A549 (cell line): ENCODE measurements at regions not wholly inside any gene's neighbourhood (a gene's known extent, or its start where the extent isn't known, plus 50 kb on each side); places are given as distances from the start of the nearest gene placed in this dataset.

Source experiments
- ATAC-seq, 2 experiments: fragments of 200-7000 bp in 1 of 2; fragments of >200 bp in 1 of 2; cut with Nextera tagmentation in 1 of 2; cut with Tn5 transposase in 1 of 2; 3 replicates each; pipeline versions ENCODE4 v1.8.0 to v1.9.1; 2018 to 2020; ENCODE audit warnings: mild to moderate bottlenecking in 1 of 2, moderate library complexity in 1 of 2
- CTCF ChIA-PET: fragments of 300-600 bp; sonication (Branson Sonifier 250); formaldehyde crosslinking; extraction: SDS; loops from one replicate; lab custom pipeline; 2021; ENCODE audit warnings: antibody characterized with exemption, inconsistent platforms; lab: Yijun Ruan, JAX
- POLR2A ChIA-PET: fragments of 350-600 bp; formaldehyde crosslinking; extraction: SDS; loops from one replicate; lab custom pipeline; 2021; ENCODE audit warnings: antibody characterized with exemption, inconsistent platforms; lab: Yijun Ruan, JAX
- DNase-seq, 2 experiments: peaks; one replicate each; pipeline versions ENCODE4 v3.0.0 to v3.0.0-alpha.2; 2011 to 2016; ENCODE audit warnings: low read depth in 1 of 2, low spot score in 1 of 2
- FAIRE-seq: peaks from 2 replicates; lab custom pipeline; 2011; peaks lifted over from hg19 to GRCh38; lab: Jason Lieb, UNC
- H3K27ac ChIP-seq, 2 experiments: fragments of >200 bp; sonication (Bioruptor Twin); formaldehyde crosslinking; 3 replicates each; pipeline ENCODE4 v1.5.1; 2016 to 2017
- H3K4me1 ChIP-seq: fragments of >200 bp; sonication (Bioruptor Twin); formaldehyde crosslinking; 3 replicates; pipeline ENCODE4 v1.6.1; 2016
- H3K4me2 ChIP-seq: fragments of >200 bp; sonication (Bioruptor Twin); formaldehyde crosslinking; 3 replicates; pipeline ENCODE4 v1.6.1; 2016
- H3K4me3 ChIP-seq: fragments of >200 bp; sonication (Bioruptor Twin); formaldehyde crosslinking; 3 replicates; pipeline ENCODE4 v1.5.1; 2016
- H3K9me3 ChIP-seq: fragments of >200 bp; sonication (Bioruptor Twin); formaldehyde crosslinking; 3 replicates; pipeline ENCODE4 v1.6.1; 2016
- BHLHE40 ChIP-seq: IDR thresholded peaks from 2 replicates; pipeline ENCODE4 v1.6.1; 2012; ENCODE audit warnings: low read depth, low read length, inconsistent platforms
- CBX2 ChIP-seq: fragments of 200-600 bp; sonication (generic); IDR thresholded peaks from 2 replicates; pipeline ENCODE4 v1.6.1; 2016; ENCODE audit warnings: low read depth, mild to moderate bottlenecking, borderline replicate concordance
- CEBPB ChIP-seq, 2 experiments: fragments of >200 bp in 1 of 2; sonication (Bioruptor Twin) in 1 of 2; formaldehyde crosslinking in 1 of 2; IDR thresholded peaks; 2 replicates each; pipeline ENCODE4 v1.6.1; 2012 to 2016
- CHD2 ChIP-seq: fragments of 150-350 bp; IDR thresholded peaks from 2 replicates; pipeline ENCODE4 v1.6.1; 2014; ENCODE audit warnings: low read length; ENCODE audit not compliant: partially characterized antibody
- CHD4 ChIP-seq: fragments of 200-600 bp; sonication (generic); IDR thresholded peaks from 2 replicates; pipeline ENCODE4 v1.6.1; 2016; ENCODE audit warnings: antibody characterized with exemption, mild to moderate bottlenecking, borderline replicate concordance
- EHF ChIP-seq: fragments of 250-450 bp; sonication (Bioruptor Pico); IDR thresholded peaks from 2 replicates; pipeline ENCODE4 v1.5.0; 2020; ENCODE audit warnings: mild to moderate bottlenecking
- EHMT2 ChIP-seq: fragments of 200-600 bp; sonication (generic); IDR thresholded peaks from 2 replicates; pipeline ENCODE4 v1.6.1; 2016; ENCODE audit warnings: antibody characterized with exemption, low read depth, mild to moderate bottlenecking, moderate library complexity
- EP300 ChIP-seq, 2 experiments: fragments of >200 bp; sonication (Bioruptor Twin); formaldehyde crosslinking; IDR thresholded peaks; 2 replicates in 1 of 2; 3 replicates in 1 of 2; pipeline ENCODE4 v1.6.1; 2016 to 2017
- FOSL2 ChIP-seq, 2 experiments: fragments of 450-650 bp in 1 of 2; fragments of >200 bp in 1 of 2; sonication (Bioruptor Twin) in 1 of 2; formaldehyde crosslinking; IDR thresholded peaks; 2 replicates each; pipeline versions ENCODE4 v1.5.0 to v1.6.1; 2016 to 2020; ENCODE audit warnings: mild to moderate bottlenecking in 1 of 2, moderate library complexity in 1 of 2
- GATA3 ChIP-seq: IDR thresholded peaks from 2 replicates; pipeline ENCODE4 v1.6.1; 2012; ENCODE audit warnings: borderline replicate concordance
- HOXA7 ChIP-seq: fragments of 250-450 bp; sonication (Bioruptor Pico); IDR thresholded peaks from 2 replicates; pipeline ENCODE4 v1.5.0; 2020; ENCODE audit warnings: mild to moderate bottlenecking, moderate library complexity
- HOXB5 ChIP-seq: fragments of 250-450 bp; sonication (Bioruptor Pico); IDR thresholded peaks from 2 replicates; pipeline ENCODE4 v1.5.0; 2020; ENCODE audit warnings: mild to moderate bottlenecking, moderate library complexity
- JUNB ChIP-seq: fragments of >200 bp; sonication (Bioruptor Twin); formaldehyde crosslinking; IDR thresholded peaks from 2 replicates; pipeline ENCODE4 v1.6.1; 2016
- KDM5A ChIP-seq: fragments of 200-600 bp; sonication (generic); IDR thresholded peaks from 2 replicates; pipeline ENCODE4 v1.6.1; 2016; ENCODE audit warnings: antibody characterized with exemption, mild to moderate bottlenecking
- MAZ ChIP-seq: fragments of 150-350 bp; IDR thresholded peaks from 2 replicates; pipeline ENCODE4 v1.6.1; 2014; ENCODE audit warnings: antibody characterized with exemption, low read depth, low read length, borderline replicate concordance
- NR3C1 ChIP-seq: fragments of >200 bp; sonication (Bioruptor Twin); formaldehyde crosslinking; IDR thresholded peaks from 3 replicates; pipeline ENCODE4 v1.6.1; 2017
- PHF8 ChIP-seq: fragments of 200-600 bp; sonication (generic); IDR thresholded peaks from 2 replicates; pipeline ENCODE4 v1.6.1; 2016; ENCODE audit warnings: low read depth, mild to moderate bottlenecking, antibody characterized with exemption, moderate library complexity, borderline replicate concordance
- RCOR1 ChIP-seq: fragments of 150-350 bp; IDR thresholded peaks from 2 replicates; pipeline ENCODE4 v1.6.1; 2014; ENCODE audit warnings: antibody characterized with exemption, low read length, low read depth
- RFX5 ChIP-seq: fragments of 450-650 bp; IDR thresholded peaks from 2 replicates; pipeline ENCODE4 v1.7.1; 2014; ENCODE audit warnings: antibody characterized with exemption, mild to moderate bottlenecking, moderate library complexity
- RNF2 ChIP-seq: fragments of 200-600 bp; sonication (generic); IDR thresholded peaks from 2 replicates; pipeline ENCODE4 v1.6.1; 2016; ENCODE audit warnings: low read depth, mild to moderate bottlenecking, antibody characterized with exemption, moderate library complexity, borderline replicate concordance
- TP53 ChIP-seq: fragments of 250-450 bp; sonication (Bioruptor Pico); IDR thresholded peaks from 2 replicates; pipeline ENCODE4 v1.5.0; 2021; ENCODE audit warnings: mild to moderate bottlenecking, moderate library complexity
- ZC3H11A ChIP-seq: fragments of 450-650 bp; IDR thresholded peaks from 2 replicates; pipeline ENCODE4 v1.6.1; 2014; ENCODE audit warnings: antibody characterized with exemption, mild to moderate bottlenecking
- ZSCAN20 ChIP-seq: fragments of 250-450 bp; sonication (Bioruptor Pico); IDR thresholded peaks from 2 replicates; pipeline ENCODE4 v1.8.0; 2022; ENCODE audit warnings: mild to moderate bottlenecking, moderate library complexity
- WGBS: methylation state at CpG from one replicate; pipeline ENCODE4 v1.1.6; 2017; ENCODE audit errors: missing lambda C conversion rate; 5-methylcytosine and 5-hydroxymethylcytosine counted together
- TF ChIP-seq, protein P1 (sequence below): fragments of >200 bp; sonication (Bioruptor Twin); formaldehyde crosslinking; IDR thresholded peaks from 2 replicates; pipeline ENCODE4 v1.6.1; 2016
- TF ChIP-seq, protein P2 (sequence below): IDR thresholded peaks from 2 replicates; pipeline ENCODE4 v1.6.1; 2012
- TF ChIP-seq, protein P3 (sequence below): fragments of 150-350 bp; IDR thresholded peaks from 2 replicates; pipeline ENCODE4 v1.6.1; 2014; ENCODE audit warnings: low read depth, mild to moderate bottlenecking, low read length
- TF ChIP-seq, protein P4 (sequence below): fragments of 450-650 bp; IDR thresholded peaks from 2 replicates; pipeline ENCODE4 v1.6.1; 2014; ENCODE audit warnings: antibody characterized with exemption
- TF ChIP-seq, protein P5 (sequence below): fragments of 250-450 bp; sonication (Bioruptor Pico); IDR thresholded peaks from 2 replicates; pipeline ENCODE4 v1.5.0; 2021; ENCODE audit warnings: mild to moderate bottlenecking, moderate library complexity, borderline replicate concordance

DNA sequence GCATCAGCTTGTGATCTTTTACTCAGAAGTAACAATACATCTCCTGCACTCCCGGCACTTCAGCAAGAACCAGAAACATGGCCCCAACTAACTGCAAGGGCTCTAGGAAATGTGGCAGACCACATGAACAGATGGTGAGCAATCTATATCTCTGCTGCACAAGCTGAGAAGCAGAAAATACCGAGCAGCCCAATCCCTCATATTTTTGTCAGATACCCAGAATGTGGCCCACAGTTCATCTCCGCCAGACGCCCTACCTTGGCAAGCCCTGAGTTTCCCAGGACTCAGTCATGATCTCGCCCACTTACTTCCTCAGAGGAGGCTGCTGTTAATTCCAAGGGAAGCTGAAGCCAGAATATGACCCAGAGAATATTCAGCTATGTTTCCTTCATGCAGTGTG, 63.1 kb upstream of the PHACTR1 start:
- no peak for FAIRE-seq
- Histone ChIP-seq H3K4me1 (no peaks in the 10 kb centered on the region), H3K27ac (no peak overlapping the region), H3K9me3 (no peaks in the 10 kb centered on the region; the same call in 2 of the 3 replicates), H3K4me2 (no peak overlapping the region), H3K4me3 (no peak overlapping the region)
- ChIA-PET POLR2A (no interaction called here), CTCF (interaction anchor here (2.0 kb wide), 1 partner anchor 16 kb away, joined by 9 read pairs; no protein-coding TSS in a partner anchor)
- no peak for DNase-seq
- no peak for ATAC-seq
- TF ChIP-seq KDM5A, result no peak
- TF ChIP-seq JUNB, result no peak
- TF ChIP-seq MAZ, result no peak
- no peak for TF ChIP-seq HOXB5 (CRISPR knock-in tag)
- no peak for TF ChIP-seq EHMT2
- TF ChIP-seq TP53 (CRISPR knock-in tag), result no peak
- TF ChIP-seq RFX5, result no peak
- TF ChIP-seq EP300 (IDR thresholded peaks at IDR 0.05), result no peak
- no peak for TF ChIP-seq BHLHE40
- TF ChIP-seq, protein P1, sequence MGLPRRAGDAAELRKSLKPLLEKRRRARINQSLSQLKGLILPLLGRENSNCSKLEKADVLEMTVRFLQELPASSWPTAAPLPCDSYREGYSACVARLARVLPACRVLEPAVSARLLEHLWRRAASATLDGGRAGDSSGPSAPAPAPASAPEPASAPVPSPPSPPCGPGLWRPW, result no peak
- TF ChIP-seq, protein P2, sequence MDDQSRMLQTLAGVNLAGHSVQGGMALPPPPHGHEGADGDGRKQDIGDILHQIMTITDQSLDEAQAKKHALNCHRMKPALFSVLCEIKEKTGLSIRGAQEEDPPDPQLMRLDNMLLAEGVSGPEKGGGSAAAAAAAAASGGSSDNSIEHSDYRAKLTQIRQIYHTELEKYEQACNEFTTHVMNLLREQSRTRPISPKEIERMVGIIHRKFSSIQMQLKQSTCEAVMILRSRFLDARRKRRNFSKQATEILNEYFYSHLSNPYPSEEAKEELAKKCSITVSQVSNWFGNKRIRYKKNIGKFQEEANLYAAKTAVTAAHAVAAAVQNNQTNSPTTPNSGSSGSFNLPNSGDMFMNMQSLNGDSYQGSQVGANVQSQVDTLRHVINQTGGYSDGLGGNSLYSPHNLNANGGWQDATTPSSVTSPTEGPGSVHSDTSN, result no peak
- TF ChIP-seq, protein P3, sequence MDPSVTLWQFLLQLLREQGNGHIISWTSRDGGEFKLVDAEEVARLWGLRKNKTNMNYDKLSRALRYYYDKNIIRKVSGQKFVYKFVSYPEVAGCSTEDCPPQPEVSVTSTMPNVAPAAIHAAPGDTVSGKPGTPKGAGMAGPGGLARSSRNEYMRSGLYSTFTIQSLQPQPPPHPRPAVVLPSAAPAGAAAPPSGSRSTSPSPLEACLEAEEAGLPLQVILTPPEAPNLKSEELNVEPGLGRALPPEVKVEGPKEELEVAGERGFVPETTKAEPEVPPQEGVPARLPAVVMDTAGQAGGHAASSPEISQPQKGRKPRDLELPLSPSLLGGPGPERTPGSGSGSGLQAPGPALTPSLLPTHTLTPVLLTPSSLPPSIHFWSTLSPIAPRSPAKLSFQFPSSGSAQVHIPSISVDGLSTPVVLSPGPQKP, result no peak
- no peak for TF ChIP-seq EHF (CRISPR knock-in tag)
- no peak for TF ChIP-seq CBX2
- no peak for TF ChIP-seq ZSCAN20 (CRISPR knock-in tag)
- TF ChIP-seq, protein P4, sequence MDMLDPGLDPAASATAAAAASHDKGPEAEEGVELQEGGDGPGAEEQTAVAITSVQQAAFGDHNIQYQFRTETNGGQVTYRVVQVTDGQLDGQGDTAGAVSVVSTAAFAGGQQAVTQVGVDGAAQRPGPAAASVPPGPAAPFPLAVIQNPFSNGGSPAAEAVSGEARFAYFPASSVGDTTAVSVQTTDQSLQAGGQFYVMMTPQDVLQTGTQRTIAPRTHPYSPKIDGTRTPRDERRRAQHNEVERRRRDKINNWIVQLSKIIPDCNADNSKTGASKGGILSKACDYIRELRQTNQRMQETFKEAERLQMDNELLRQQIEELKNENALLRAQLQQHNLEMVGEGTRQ, result no peak
- 59% methylated on average over 5 of the region's 5 CpGs for WGBS

DNA sequence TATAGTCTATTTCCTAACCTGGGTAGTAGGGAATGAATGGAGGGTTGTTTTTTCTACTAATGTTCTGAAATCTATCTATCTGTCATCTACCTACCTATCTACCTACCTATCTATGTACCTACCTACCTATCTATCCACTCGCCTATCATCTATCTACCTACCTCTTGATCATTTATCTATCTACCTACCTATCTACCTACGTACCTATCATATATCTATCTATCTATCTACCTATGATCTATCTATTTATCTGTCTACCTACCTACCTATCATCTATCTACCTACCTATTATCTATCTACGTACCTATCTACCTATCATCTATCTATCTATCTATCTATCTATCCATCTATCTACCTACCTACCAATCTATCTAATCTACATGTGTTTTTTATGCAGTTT, 62.5 kb upstream of the PHACTR1 start:
- TF ChIP-seq BHLHE40 (no peak), NR3C1 (no peak), GATA3 (no peak), HOXA7 (CRISPR knock-in tag) (no peak), PHF8 (no peak), CHD2 (no peak), CEBPB (IDR thresholded peaks at IDR 0.05) (no peak), RNF2 (no peak), CHD4 (no peak), FOSL2 (IDR thresholded peaks at IDR 0.05) (no peak), FOSL2 (CRISPR knock-in tag; IDR thresholded peaks at IDR 0.05) (no peak), TP53 (CRISPR knock-in tag) (no peak), JUNB (no peak), RCOR1 (no peak), ZC3H11A (no peak), EHF (CRISPR knock-in tag) (no peak)
- TF ChIP-seq, protein P1, result no peak
- TF ChIP-seq, protein P5, sequence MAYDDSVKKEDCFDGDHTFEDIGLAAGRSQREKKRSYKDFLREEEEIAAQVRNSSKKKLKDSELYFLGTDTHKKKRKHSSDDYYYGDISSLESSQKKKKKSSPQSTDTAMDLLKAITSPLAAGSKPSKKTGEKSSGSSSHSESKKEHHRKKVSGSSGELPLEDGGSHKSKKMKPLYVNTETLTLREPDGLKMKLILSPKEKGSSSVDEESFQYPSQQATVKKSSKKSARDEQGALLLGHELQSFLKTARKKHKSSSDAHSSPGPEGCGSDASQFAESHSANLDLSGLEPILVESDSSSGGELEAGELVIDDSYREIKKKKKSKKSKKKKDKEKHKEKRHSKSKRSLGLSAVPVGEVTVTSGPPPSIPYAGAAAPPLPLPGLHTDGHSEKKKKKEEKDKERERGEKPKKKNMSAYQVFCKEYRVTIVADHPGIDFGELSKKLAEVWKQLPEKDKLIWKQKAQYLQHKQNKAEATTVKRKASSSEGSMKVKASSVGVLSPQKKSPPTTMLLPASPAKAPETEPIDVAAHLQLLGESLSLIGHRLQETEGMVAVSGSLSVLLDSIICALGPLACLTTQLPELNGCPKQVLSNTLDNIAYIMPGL (CRISPR knock-in tag), result no peak
- Histone ChIP-seq H3K27ac (no peak overlapping the region), H3K4me2 (no peak overlapping the region), H3K9me3 (no peaks in the 10 kb centered on the region; the same call in 2 of the 3 replicates), H3K4me3 (no peak overlapping the region), H3K4me1 (no peaks in the 10 kb centered on the region)
- ChIA-PET POLR2A (no interaction called here), CTCF (interaction anchor here (2.0 kb wide), 1 partner anchor 16 kb away, joined by 9 read pairs; no protein-coding TSS in a partner anchor)
- no peak for DNase-seq
- ATAC-seq, result no peak
- WGBS, result 78% methylated on average over 3 of the region's 3 CpGs
- no peak for FAIRE-seq
